Neural progenitor cell (in vitro differentiated cells): ENCODE measurements at regions not wholly inside any gene's neighbourhood (a gene's known extent, or its start where the extent isn't known, plus 50 kb on each side); places are given as distances from the start of the nearest gene placed in this dataset.

ENCODE experiments used
- DNase-seq: peaks from one replicate; pipeline ENCODE4 v3.0.0-alpha.2; 2016; ENCODE audit warnings: low spot score
- H2AFZ ChIP-seq: fragments of 200-600 bp; sonication (generic); replicated peaks from 2 replicates; pipeline ENCODE4 v1.6.1; 2016; ENCODE audit warnings: antibody characterized with exemption
- H3F3A ChIP-seq: fragments of 200-600 bp; sonication (generic); 2 replicates; pipeline ENCODE4 v1.6.1; 2016; ENCODE audit warnings: antibody characterized with exemption, low read depth
- H3K27ac ChIP-seq: fragments of 200-600 bp; sonication (generic); 2 replicates; pipeline ENCODE4 v1.5.1; 2016; ENCODE audit warnings: mild to moderate bottlenecking
- H3K27me3 ChIP-seq: fragments of 200-600 bp; sonication (generic); 2 replicates; pipeline ENCODE4 v1.6.1; 2016; ENCODE audit warnings: mild to moderate bottlenecking, moderate library complexity
- H3K36me3 ChIP-seq: fragments of 200-600 bp; sonication (generic); 2 replicates; pipeline ENCODE4 v1.5.1; 2016
- H3K4me1 ChIP-seq: fragments of 200-600 bp; sonication (generic); 2 replicates; pipeline ENCODE4 v1.6.1; 2016; ENCODE audit warnings: mixed run types
- H3K4me2 ChIP-seq: fragments of 200-600 bp; sonication (generic); 2 replicates; pipeline ENCODE4 v1.6.1; 2016
- H3K4me3 ChIP-seq: fragments of 200-600 bp; sonication (generic); 2 replicates; pipeline ENCODE4 v1.5.1; 2016
- H3K79me2 ChIP-seq: fragments of 200-600 bp; sonication (generic); 2 replicates; pipeline ENCODE4 v1.6.1; 2016; ENCODE audit warnings: low read depth
- H3K9ac ChIP-seq: fragments of 200-600 bp; sonication (generic); 2 replicates; pipeline ENCODE4 v1.6.1; 2016
- H3K9me3 ChIP-seq: fragments of 200-600 bp; sonication (generic); 2 replicates; pipeline ENCODE4 v1.5.1; 2016; ENCODE audit warnings: low read depth
- H4K20me1 ChIP-seq: fragments of 200-600 bp; sonication (generic); 2 replicates; pipeline ENCODE4 v1.6.1; 2016; ENCODE audit warnings: low read depth
- H3K27ac Mint-ChIP-seq: 3 replicates; pipeline ENCODE4 v1.8.0; 2021; ENCODE audit warnings: mixed read lengths
- H3K27me3 Mint-ChIP-seq: 2 replicates; pipeline ENCODE4 v1.8.0; 2022; ENCODE audit warnings: low read depth, mild to moderate bottlenecking, inconsistent platforms, moderate library complexity, mixed read lengths; ENCODE audit not compliant: insufficient read depth
- H3K36me3 Mint-ChIP-seq: 3 replicates; pipeline ENCODE4 v1.8.0; 2021; ENCODE audit warnings: mixed read lengths
- H3K4me1 Mint-ChIP-seq: 3 replicates; pipeline ENCODE4 v1.8.0; 2021; ENCODE audit warnings: mixed read lengths
- H3K4me3 Mint-ChIP-seq: 3 replicates; pipeline ENCODE4 v1.8.0; 2021; ENCODE audit warnings: mild to moderate bottlenecking, moderate library complexity, mixed read lengths
- H3K9me3 Mint-ChIP-seq: 3 replicates; pipeline ENCODE4 v1.8.0; 2020; ENCODE audit warnings: mixed read lengths
- CTCF ChIP-seq: fragments of 200-600 bp; sonication (generic); IDR thresholded peaks from 2 replicates; pipeline ENCODE4 v1.5.1; 2017; ENCODE audit warnings: antibody characterized with exemption, mild to moderate bottlenecking
- EZH2 ChIP-seq: fragments of 200-600 bp; sonication (generic); IDR thresholded peaks from 2 replicates; pipeline ENCODE4 v1.6.1; 2017; ENCODE audit warnings: antibody characterized with exemption, mild to moderate bottlenecking, moderate library complexity
- EZH2phosphoT487 ChIP-seq: fragments of 200-600 bp; sonication (generic); IDR thresholded peaks from 2 replicates; pipeline ENCODE4 v1.6.1; 2017; ENCODE audit warnings: antibody characterized with exemption

- Mint-ChIP-seq H3K4me1 (peaks cover 22% of the 10 kb centered on the region), H3K27ac (no peak overlapping the region), H3K9me3 (no peaks in the 10 kb centered on the region), H3K27me3 (no peaks in the 10 kb centered on the region), H3K36me3 (no peaks in the 10 kb centered on the region), H3K4me3 (no peak overlapping the region)
- Histone ChIP-seq H3K36me3 (no peaks in the 10 kb centered on the region), H3F3A (no peaks in the 10 kb centered on the region), H3K79me2 (no peaks in the 10 kb centered on the region), H3K9ac (no peak overlapping the region), H3K9me3 (no peaks in the 10 kb centered on the region), H4K20me1 (no peaks in the 10 kb centered on the region), H3K27me3 (no peaks in the 10 kb centered on the region), H2AFZ (no peak overlapping the region), H3K4me2 (no peak overlapping the region), H3K4me1 (peaks cover 4% of the 10 kb centered on the region), H3K4me3 (no peak overlapping the region), H3K27ac (no peak overlapping the region)
- no peak for DNase-seq
- TF ChIP-seq EZH2phosphoT487 (no peak), CTCF (no peak), EZH2 (no peak)
Measured at GRCh38 chr12:54700301-54700700, 52.1 kb upstream of the DCD start.
